ENCODE measurements at regions not wholly inside any gene's neighbourhood (a gene's known extent, or its start where the extent isn't known, plus 50 kb on each side); places are given as distances from the start of the nearest gene placed in this dataset.

- 47% methylated on average over 2 of the region's 2 CpGs for whole genome bisulfite sequencing (ENCODE audit: low lambda C conversion rate)
- Histone ChIP-seq H3K79me2 (ENCODE audit: insufficient read depth, low read length) (no peaks in the 10 kb centered on the region), H3K4me2 (ENCODE audit: low read depth, low read length) (no peak overlapping the region), H3K27me3 (ENCODE audit: control insufficient read depth in 1 of 2, insufficient read depth in 2 of 2, low read length in 2 of 2) (no peaks in the 10 kb centered on the region), H3K9ac (ENCODE audit: insufficient read depth, low read depth, low read length) (no peak overlapping the region), H4K20me1 (ENCODE audit: insufficient read depth, low read length) (no peaks in the 10 kb centered on the region), H3K27ac (ENCODE audit: extremely low read length, insufficient read depth, low read length) (peak overlapping the region; percentile 15), H3K4me1 (ENCODE audit: insufficient read depth, low read length) (peaks cover 19% of the 10 kb centered on the region; the same call in 1 of the 2 replicates), H3K36me3 (replicated peaks in 1 of 2; ENCODE audit: control insufficient read depth in 1 of 2, insufficient read depth in 2 of 2, low read length in 2 of 2) (no peaks in the 10 kb centered on the region), H3K9me3 (ENCODE audit: low read length) (peaks cover 10% of the 10 kb centered on the region; the same call in 1 of the 2 replicates), H3K4me3 (replicated peaks in 1 of 3; ENCODE audit: insufficient read depth in 1 of 3, low read depth in 2 of 3, low read length in 3 of 3) (no peak overlapping the region), H2AFZ (ENCODE audit: low read length) (no peak overlapping the region)
- no peak for FAIRE-seq
- no TSS peak for BruUV-seq (replicated peaks)
- intact Hi-C loops (cut with micrococcal nuclease; ENCODE audit: unreplicated experiment) (no loop called here), in situ Hi-C loops (cut with HindIII; ENCODE audit: extremely low pct_ligation_motif_present, low pct_unique_long_range_greater_than_20kb) (no loop called here)
- POLR2A ChIA-PET = no interaction called here
- DNase-seq (ENCODE audit: low spot score) = no peak
- peak; percentile 60 for ATAC-seq
- CTCF ChIA-PET (ENCODE audit: low intra/inter-chr PET ratio, low total read pairs) = no interaction called here
- TF ChIP-seq ZBTB40 (IDR thresholded peaks at IDR 0.05) (peak; percentile 86), ZBTB40 (CRISPR knock-in tag; IDR thresholded peaks at IDR 0.05) (peak; percentile 99), CEBPG (CRISPR knock-in tag; IDR thresholded peaks at IDR 0.05) (peak; percentile 1; the same call in 1 of the 2 replicates), ZNF761 (CRISPR knock-in tag; conservative IDR thresholded peaks at IDR 0.05) (no peak), POLR2AphosphoS5 (IDR thresholded peaks at IDR 0.05; ENCODE audit: low read depth, low read length) (no peak), YEATS2 (CRISPR knock-in tag; IDR thresholded peaks at IDR 0.05; ENCODE audit: borderline replicate concordance) (no peak), TEAD2 (CRISPR knock-in tag; IDR thresholded peaks at IDR 0.05) (no peak), ZNF800 (CRISPR knock-in tag; IDR thresholded peaks at IDR 0.05) (0 out of 2 replicates have a peak, but pooled peaks have one; percentile 4), ZFX (CRISPR knock-in tag; IDR thresholded peaks at IDR 0.05; ENCODE audit: low read depth) (no peak), ZNF546 (CRISPR knock-in tag; conservative IDR thresholded peaks at IDR 0.05) (no peak), SMYD3 (CRISPR knock-in tag; IDR thresholded peaks at IDR 0.05) (no peak), ZNF83 (CRISPR knock-in tag; IDR thresholded peaks at IDR 0.05; ENCODE audit: borderline replicate concordance) (no peak), NFKB2 (CRISPR knock-in tag; IDR thresholded peaks at IDR 0.05; ENCODE audit: borderline replicate concordance) (no peak), BRF2 (CRISPR knock-in tag; IDR thresholded peaks at IDR 0.05) (no peak), SIN3A (IDR thresholded peaks at IDR 0.05; ENCODE audit: borderline replicate concordance, low read depth, low read length) (0 out of 2 replicates have a peak, but pooled peaks have one; percentile 10)
Measured at GRCh38 chr20:52434041-52434425, 242.5 kb upstream of the ZFP64 start.
